ENCODE measurements at regions not wholly inside any gene's neighbourhood (a gene's known extent, or its start where the extent isn't known, plus 50 kb on each side); places are given as distances from the start of the nearest gene placed in this dataset.

GRCh38 chr5:141778683-141779082, 96.7 kb upstream of the ARAP3 start:
- TF ChIP-seq POLR2A (IDR thresholded peaks at IDR 0.05) = no peak
- TF ChIP-seq CTCF (IDR thresholded peaks at IDR 0.05) = no peak
- no peak for TF ChIP-seq EP300 (IDR thresholded peaks at IDR 0.05)
- TF ChIP-seq POLR2AphosphoS5 (IDR thresholded peaks at IDR 0.05) = no peak
- intact Hi-C loops (cut with DNase I) = no loop called here
- Histone ChIP-seq H3K36me3 (no peaks in the 10 kb centered on the region), H3K4me1 (peaks cover 0 to 17% (median 4%) of the 10 kb centered on the region in 4 donors), H3K27me3 (no peaks in the 10 kb centered on the region), H3K4me3 (no peak overlapping the region), H3K27ac (no peak overlapping the region), H3K9me3 (no peaks in the 10 kb centered on the region)
- WGBS, 2 donors = 88 to 89% methylated on average over 4 of the region's 4 CpGs
- DNase-seq = no peak

GRCh38 chr5:141778206-141778605, 96.2 kb upstream of the ARAP3 start:
- no peak for DNase-seq
- TF ChIP-seq CTCF (IDR thresholded peaks at IDR 0.05) (no peak), POLR2A (IDR thresholded peaks at IDR 0.05) (no peak), POLR2AphosphoS5 (IDR thresholded peaks at IDR 0.05) (no peak), EP300 (IDR thresholded peaks at IDR 0.05) (no peak)
- intact Hi-C loops (cut with DNase I) = no loop called here
- Histone ChIP-seq H3K27ac (no peak overlapping the region), H3K36me3 (no peaks in the 10 kb centered on the region), H3K4me1 (peaks cover 0 to 17% (median 4%) of the 10 kb centered on the region in 4 donors), H3K27me3 (no peaks in the 10 kb centered on the region), H3K4me3 (no peak overlapping the region), H3K9me3 (no peaks in the 10 kb centered on the region)
- WGBS, 2 donors = 64 to 74% methylated on average over 11 of the region's 11 CpGs

GRCh38 chr5:141777711-141778110, 95.7 kb upstream of the ARAP3 start:
- WGBS, 2 donors = 84 to 88% methylated on average over 2 of the region's 2 CpGs
- TF ChIP-seq POLR2AphosphoS5 (IDR thresholded peaks at IDR 0.05) (no peak), POLR2A (IDR thresholded peaks at IDR 0.05) (no peak), CTCF (IDR thresholded peaks at IDR 0.05) (no peak), EP300 (IDR thresholded peaks at IDR 0.05) (no peak)
- intact Hi-C loops (cut with DNase I) = no loop called here
- no peaks in the 10 kb centered on the region for H3K27me3 ChIP-seq
- no peaks in the 10 kb centered on the region for H3K9me3 ChIP-seq
- no peaks in the 10 kb centered on the region for H3K36me3 ChIP-seq
- no peak for DNase-seq
- no peak overlapping the region for H3K4me3 ChIP-seq
- H3K27ac ChIP-seq = no peak overlapping the region
- peaks cover 0 to 17% (median 4%) of the 10 kb centered on the region in 4 donors for H3K4me1 ChIP-seq

GRCh38 chr5:141777130-141777529, 95.1 kb upstream of the ARAP3 start:
- peaks cover 0 to 17% (median 4%) of the 10 kb centered on the region in 4 donors for H3K4me1 ChIP-seq
- H3K36me3 ChIP-seq = no peaks in the 10 kb centered on the region
- 80 to 81% methylated on average over 3 of the region's 3 CpGs for WGBS, 2 donors
- H3K27me3 ChIP-seq = no peaks in the 10 kb centered on the region
- no peak overlapping the region for H3K4me3 ChIP-seq
- no peaks in the 10 kb centered on the region for H3K9me3 ChIP-seq
- no peak for DNase-seq
- intact Hi-C loops (cut with DNase I) = no loop called here
- H3K27ac ChIP-seq = no peak overlapping the region
- TF ChIP-seq CTCF (IDR thresholded peaks at IDR 0.05) (no peak), POLR2AphosphoS5 (IDR thresholded peaks at IDR 0.05) (no peak), EP300 (IDR thresholded peaks at IDR 0.05) (no peak), POLR2A (IDR thresholded peaks at IDR 0.05) (no peak)

Data from sigmoid colon (tissue), 6 donors.